GM12873 (cell line): ENCODE measurements at regions not wholly inside any gene's neighbourhood (a gene's known extent, or its start where the extent isn't known, plus 50 kb on each side); places are given as distances from the start of the nearest gene placed in this dataset.

Source experiments
- CTCF ChIP-seq: IDR thresholded peaks from 2 replicates; pipeline ENCODE4 v1.5.1; 2012; ENCODE audit warnings: low read depth, mild to moderate bottlenecking, moderate library complexity, low read length, control low read depth; ENCODE audit not compliant: insufficient read depth; ENCODE audit errors: missing control alignments

GRCh38 chr3:110894574-110894973 is 177.0 kb upstream of the NECTIN3 start:
- TF ChIP-seq CTCF = no peak

GRCh38 chr3:110895054-110895453 is 176.6 kb upstream of the NECTIN3 start:
- TF ChIP-seq CTCF = no peak

DNA sequence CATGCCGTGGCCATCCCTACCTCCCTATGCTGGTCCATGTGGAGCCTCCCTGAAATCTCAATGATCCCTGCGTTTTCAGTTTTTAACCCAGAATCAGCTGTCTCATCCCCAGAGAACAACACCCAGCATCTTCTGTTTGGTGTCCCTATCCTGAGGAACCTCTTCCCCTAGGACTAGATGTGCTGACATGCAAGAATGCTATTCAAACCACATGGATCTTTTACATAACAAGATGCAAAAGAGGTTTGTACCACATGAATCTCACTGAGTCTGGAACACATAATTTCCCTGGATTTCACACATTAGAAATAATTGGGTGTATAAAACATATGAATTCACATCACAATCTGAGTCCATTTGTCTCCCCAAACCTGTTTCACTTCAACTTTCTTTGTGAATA is 174.6 kb upstream of the NECTIN3 start:
- TF ChIP-seq CTCF = no peak

- no peak for TF ChIP-seq CTCF
Measured at GRCh38 chr3:110900576-110900975, 171.0 kb upstream of the NECTIN3 start.

GRCh38 chr3:110901536-110901935 is 170.1 kb upstream of the NECTIN3 start:
- no peak for TF ChIP-seq CTCF

- TF ChIP-seq CTCF = no peak
Measured at GRCh38 chr3:110902453-110903085, 169.0 kb upstream of the NECTIN3 start.

GRCh38 chr3:110903771-110904519 is 167.7 kb upstream of the NECTIN3 start:
- TF ChIP-seq CTCF = no peak
